ENCODE measurements at regions not wholly inside any gene's neighbourhood (a gene's known extent, or its start where the extent isn't known, plus 50 kb on each side); places are given as distances from the start of the nearest gene placed in this dataset.

DNA sequence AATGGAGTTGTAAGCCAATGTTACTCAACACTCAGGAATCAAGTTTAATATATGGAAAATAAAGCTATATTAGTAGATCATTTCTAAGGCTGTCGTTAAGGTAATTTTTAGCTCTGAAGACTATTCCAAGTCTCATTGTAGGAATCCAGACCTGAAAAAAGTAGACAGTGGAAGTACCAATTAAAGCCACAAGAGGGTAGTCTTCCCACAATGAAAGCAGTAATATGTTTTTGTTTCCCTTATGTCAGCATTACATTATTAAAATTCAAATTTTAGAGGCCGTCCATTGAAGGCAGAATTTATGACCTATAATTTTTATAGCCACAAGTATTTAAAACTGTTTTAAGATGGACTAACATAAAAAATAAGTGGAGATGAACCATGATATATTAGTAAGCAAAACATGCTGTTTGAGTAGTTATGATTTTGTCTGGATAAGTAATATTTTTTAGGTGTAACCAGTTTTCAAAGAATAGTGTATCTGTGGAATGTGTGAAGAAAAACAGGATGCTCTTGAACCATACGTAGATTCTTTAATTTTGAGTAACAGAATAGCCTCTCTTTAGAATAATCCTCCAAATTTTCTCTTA, 372.6 kb upstream of the TECRL start:
- H3K36me3 Mint-ChIP-seq: no peaks in the 10 kb centered on the region
- no peak for DNase-seq

GRCh38 chr4:64780664-64781063, 371.4 kb upstream of the TECRL start:
- no peak overlapping the region for H3K27ac Mint-ChIP-seq
- H3K27me3 Mint-ChIP-seq (ENCODE audit: low read depth in 3 of 3): no peaks in the 10 kb centered on the region
- no peaks in the 10 kb centered on the region for H3K9me3 Mint-ChIP-seq
- Histone ChIP-seq H3K36me3 (replicated peaks in 1 of 2; ENCODE audit: control insufficient read depth in 1 of 2, insufficient read depth in 2 of 2, low read length in 2 of 2) (no peaks in the 10 kb centered on the region), H3K4me3 (replicated peaks in 1 of 3; ENCODE audit: low read depth in 2 of 3, low read length in 3 of 3) (no peak overlapping the region), H3K79me2 (ENCODE audit: insufficient read depth, low read length) (no peaks in the 10 kb centered on the region), H2AFZ (ENCODE audit: insufficient read depth, low read depth, low read length, poor library complexity, severe bottlenecking) (no peak overlapping the region), H3K9me3 (replicated peaks in 1 of 2; ENCODE audit: control insufficient read depth in 1 of 2, insufficient read depth in 1 of 2, low read length in 2 of 2) (no peaks in the 10 kb centered on the region), H3K4me1 (ENCODE audit: control insufficient read depth in 1 of 2, insufficient read depth in 2 of 2, low read length in 2 of 2) (no peaks in the 10 kb centered on the region), H3K9ac (ENCODE audit: insufficient read depth, low read length, poor library complexity, severe bottlenecking) (no peak overlapping the region), H4K20me1 (ENCODE audit: insufficient read depth, low read length) (no peaks in the 10 kb centered on the region), H3K27ac (ENCODE audit: low read depth in 1 of 2, low read length in 2 of 2) (no peak overlapping the region), H3K27me3 (ENCODE audit: control insufficient read depth in 2 of 2, insufficient read depth in 2 of 2, low read length in 2 of 2) (no peaks in the 10 kb centered on the region), H3K4me2 (replicated peaks; ENCODE audit: extremely low read depth, low read length, poor library complexity, severe bottlenecking) (no peak overlapping the region)
- intact Hi-C loops (cut with micrococcal nuclease): no loop called here
- no peak for DNase-seq
- no peaks in the 10 kb centered on the region for H3K36me3 Mint-ChIP-seq
- no peaks in the 10 kb centered on the region for H3K4me1 Mint-ChIP-seq
- TF ChIP-seq, protein P1, sequence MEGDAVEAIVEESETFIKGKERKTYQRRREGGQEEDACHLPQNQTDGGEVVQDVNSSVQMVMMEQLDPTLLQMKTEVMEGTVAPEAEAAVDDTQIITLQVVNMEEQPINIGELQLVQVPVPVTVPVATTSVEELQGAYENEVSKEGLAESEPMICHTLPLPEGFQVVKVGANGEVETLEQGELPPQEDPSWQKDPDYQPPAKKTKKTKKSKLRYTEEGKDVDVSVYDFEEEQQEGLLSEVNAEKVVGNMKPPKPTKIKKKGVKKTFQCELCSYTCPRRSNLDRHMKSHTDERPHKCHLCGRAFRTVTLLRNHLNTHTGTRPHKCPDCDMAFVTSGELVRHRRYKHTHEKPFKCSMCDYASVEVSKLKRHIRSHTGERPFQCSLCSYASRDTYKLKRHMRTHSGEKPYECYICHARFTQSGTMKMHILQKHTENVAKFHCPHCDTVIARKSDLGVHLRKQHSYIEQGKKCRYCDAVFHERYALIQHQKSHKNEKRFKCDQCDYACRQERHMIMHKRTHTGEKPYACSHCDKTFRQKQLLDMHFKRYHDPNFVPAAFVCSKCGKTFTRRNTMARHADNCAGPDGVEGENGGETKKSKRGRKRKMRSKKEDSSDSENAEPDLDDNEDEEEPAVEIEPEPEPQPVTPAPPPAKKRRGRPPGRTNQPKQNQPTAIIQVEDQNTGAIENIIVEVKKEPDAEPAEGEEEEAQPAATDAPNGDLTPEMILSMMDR (IDR thresholded peaks at IDR 0.05): no peak
- no peak overlapping the region for H3K4me3 Mint-ChIP-seq
- 83% methylated on average over 1 of the region's 5 CpGs for WGBS (ENCODE audit: insufficient coverage)

More for the DNA sequence above, 372.6 kb upstream of the TECRL start:
- Mint-ChIP-seq H3K9me3 (no peaks in the 10 kb centered on the region), H3K27me3 (ENCODE audit: low read depth in 3 of 3) (no peaks in the 10 kb centered on the region), H3K27ac (no peak overlapping the region), H3K4me3 (no peak overlapping the region), H3K4me1 (no peaks in the 10 kb centered on the region)
- Histone ChIP-seq H3K36me3 (replicated peaks in 1 of 2; ENCODE audit: control insufficient read depth in 1 of 2, insufficient read depth in 2 of 2, low read length in 2 of 2) (no peaks in the 10 kb centered on the region), H3K4me2 (replicated peaks; ENCODE audit: extremely low read depth, low read length, poor library complexity, severe bottlenecking) (no peak overlapping the region), H3K27me3 (ENCODE audit: control insufficient read depth in 2 of 2, insufficient read depth in 2 of 2, low read length in 2 of 2) (no peaks in the 10 kb centered on the region), H4K20me1 (ENCODE audit: insufficient read depth, low read length) (no peaks in the 10 kb centered on the region), H3K9ac (ENCODE audit: insufficient read depth, low read length, poor library complexity, severe bottlenecking) (no peak overlapping the region), H3K79me2 (ENCODE audit: insufficient read depth, low read length) (no peaks in the 10 kb centered on the region), H3K9me3 (replicated peaks in 1 of 2; ENCODE audit: control insufficient read depth in 1 of 2, insufficient read depth in 1 of 2, low read length in 2 of 2) (no peaks in the 10 kb centered on the region), H3K4me1 (ENCODE audit: control insufficient read depth in 1 of 2, insufficient read depth in 2 of 2, low read length in 2 of 2) (no peaks in the 10 kb centered on the region), H2AFZ (ENCODE audit: insufficient read depth, low read depth, low read length, poor library complexity, severe bottlenecking) (no peak overlapping the region), H3K27ac (ENCODE audit: low read depth in 1 of 2, low read length in 2 of 2) (no peak overlapping the region), H3K4me3 (replicated peaks in 1 of 3; ENCODE audit: low read depth in 2 of 3, low read length in 3 of 3) (no peak overlapping the region)
- intact Hi-C loops (cut with micrococcal nuclease): no loop called here
- TF ChIP-seq, protein P1 (IDR thresholded peaks at IDR 0.05): peak; percentile 35
- whole genome bisulfite sequencing (ENCODE audit: insufficient coverage): no CpG with 5 or more reads among the region's 3 CpGs

All from CD14-positive monocyte (primary cell).